NCI-H446 treated with DMSO at 0.1 percent for 48 hours (cell line): ENCODE measurements at regions not wholly inside any gene's neighbourhood (a gene's known extent, or its start where the extent isn't known, plus 50 kb on each side); places are given as distances from the start of the nearest gene placed in this dataset.
"Not testable (repeated sequence)": the region's sequence is repeated elsewhere in the genome, so short reads cannot be mapped to it uniquely, and the experiment has no call there.

Experiments
- DNase-seq: peaks from one replicate; lab custom pipeline; 2025; lab: John Stamatoyannopoulos, UW

DNA sequence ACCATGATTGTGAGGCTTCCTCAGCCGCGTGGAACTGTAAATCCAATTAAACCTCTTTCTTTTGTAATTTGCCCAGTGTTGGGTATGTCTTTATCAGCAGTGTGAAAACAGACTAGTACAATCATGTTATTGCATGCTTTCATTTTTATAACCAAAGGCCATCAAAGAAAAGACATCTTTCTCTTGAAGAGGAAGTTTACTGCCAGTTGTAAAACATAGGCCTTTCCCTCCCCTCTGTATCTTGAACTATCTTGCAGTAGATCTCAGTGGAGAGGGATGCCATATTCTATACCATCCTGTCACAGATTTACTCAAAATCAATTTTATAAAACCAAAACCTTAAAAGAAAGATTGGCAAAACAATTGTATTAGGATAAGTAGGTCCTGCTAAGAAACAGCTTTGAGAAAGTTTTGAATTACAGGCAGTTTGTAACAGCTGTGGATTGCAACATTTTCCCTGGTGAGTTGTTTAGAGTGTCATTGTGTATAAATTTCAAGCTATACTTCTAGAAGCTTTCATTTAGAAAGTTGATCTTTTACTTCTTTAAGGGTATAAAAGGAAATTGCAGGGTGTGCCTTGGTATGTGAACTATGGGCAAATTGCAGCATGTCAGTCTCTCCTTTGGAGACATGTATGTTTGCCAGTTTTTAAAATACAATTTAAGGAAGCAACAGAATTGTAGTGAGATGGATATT is 128.0 kb downstream of the ATP23 start:
- no peak for DNase-seq

DNA sequence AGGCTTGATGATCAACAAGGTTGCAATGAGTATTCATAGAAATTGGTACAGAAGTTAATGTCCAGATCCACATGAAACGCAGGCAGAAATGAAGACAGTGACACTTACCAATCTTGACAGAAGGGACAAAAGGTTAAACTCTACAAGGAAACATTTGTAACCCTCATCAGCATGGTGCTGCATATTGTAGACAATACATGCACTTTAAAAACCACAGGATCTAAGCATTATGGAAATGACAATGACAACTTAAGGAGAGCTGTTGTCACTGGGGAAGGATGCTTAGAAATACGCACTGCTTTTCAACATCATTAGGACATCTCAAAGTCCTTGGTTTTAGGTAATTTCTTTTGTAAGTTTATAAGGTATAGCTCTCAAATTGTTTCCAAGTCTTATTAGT is 130.6 kb downstream of the ATP23 start:
- DNase-seq = no peak

DNA sequence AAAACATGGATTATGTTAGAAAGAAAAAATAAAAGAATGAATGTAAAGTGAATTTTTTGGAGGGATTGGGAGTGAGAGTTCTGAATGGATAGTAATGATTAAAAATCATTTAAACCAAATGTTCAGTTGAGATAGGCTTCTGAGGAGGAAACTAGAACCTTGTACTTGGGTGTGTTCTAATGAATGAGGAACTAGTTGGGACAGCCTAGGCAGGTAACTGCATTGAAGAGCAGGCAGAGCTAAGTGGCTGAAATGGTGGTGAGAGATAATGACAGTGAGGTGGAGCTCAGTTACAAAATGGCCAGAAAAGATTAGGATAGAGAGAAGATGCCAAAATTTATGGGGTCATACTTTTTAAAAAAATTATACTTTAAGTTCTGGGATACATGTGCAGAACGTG is 132.9 kb downstream of the ATP23 start:
- no peak for DNase-seq

DNA sequence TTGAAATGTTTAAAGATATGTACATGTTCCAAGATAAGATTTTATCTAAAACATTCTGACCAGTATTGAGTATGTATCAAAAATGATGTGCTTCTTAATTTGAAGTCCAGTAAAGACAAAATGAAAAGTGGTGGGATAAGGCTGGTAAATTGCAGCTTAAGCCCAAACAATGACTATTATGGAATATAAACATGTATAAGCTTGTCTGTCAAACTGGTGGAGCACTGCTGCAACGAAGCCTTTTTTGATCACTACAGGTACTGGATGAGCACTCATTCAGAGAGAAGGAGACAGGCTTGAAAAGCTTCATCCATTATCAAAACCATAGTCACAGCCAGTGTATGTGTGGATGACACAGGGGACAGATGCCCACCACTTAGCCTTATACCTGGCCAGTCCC is 138.4 kb downstream of the ATP23 start:
- no peak for DNase-seq

DNA sequence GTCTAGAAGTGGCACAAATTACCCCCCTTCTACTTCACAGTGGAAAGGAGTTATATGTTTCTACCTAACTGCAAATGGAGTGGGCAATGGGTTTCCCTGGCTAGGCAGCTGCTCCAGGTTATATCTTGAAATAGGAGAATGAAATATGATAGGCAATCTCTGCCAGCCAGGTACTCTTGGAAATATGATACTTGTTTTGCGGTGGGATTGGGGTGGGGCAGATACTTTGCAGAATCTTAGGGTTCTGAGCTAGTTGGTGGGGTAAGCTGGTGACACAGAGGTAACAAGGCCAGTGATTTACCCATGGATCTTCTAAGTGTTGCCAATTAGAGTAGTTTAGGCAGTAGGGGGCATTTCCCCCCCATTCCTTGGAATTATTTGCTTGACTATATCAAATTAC is 140.1 kb downstream of the ATP23 start:
- DNase-seq = no peak

DNA sequence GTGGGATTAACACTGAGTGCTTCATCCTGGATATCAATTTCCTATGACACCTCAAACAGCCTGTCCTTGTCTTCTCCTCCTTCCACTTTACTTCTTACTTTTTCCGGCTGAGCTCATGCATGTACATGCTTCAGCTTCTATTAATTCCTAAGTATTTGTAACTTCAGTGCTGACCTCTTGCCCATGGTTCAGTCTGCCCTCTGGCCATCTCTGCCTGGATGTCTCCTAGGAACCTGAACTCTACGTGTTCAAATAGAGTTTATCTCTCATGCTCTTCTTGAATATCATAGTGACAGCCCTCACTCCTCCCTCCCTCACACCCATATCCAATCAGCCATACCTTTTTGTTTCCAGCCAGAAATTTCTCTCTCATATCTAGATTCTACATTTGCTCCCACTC is 141.6 kb downstream of the ATP23 start:
- no peak for DNase-seq

DNA sequence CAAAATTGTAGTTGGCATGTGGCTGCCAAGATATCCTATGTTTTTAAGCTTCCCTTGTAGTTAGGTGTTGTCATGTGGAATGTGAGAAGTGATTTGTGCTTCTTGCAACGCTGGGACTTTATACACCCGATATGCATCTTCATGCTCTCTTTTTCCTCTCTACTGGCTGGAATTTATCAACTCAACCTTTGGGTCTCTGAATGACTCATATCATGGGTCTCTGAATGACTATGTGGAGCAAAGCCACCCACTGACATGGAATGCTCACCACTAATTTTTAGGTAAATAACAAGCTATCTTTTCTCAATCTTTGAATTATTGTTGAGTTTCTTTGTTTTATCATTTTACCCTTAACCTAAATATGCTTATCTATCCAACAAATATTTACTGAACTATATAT is 144.6 kb downstream of the ATP23 start:
- no peak for DNase-seq

DNA sequence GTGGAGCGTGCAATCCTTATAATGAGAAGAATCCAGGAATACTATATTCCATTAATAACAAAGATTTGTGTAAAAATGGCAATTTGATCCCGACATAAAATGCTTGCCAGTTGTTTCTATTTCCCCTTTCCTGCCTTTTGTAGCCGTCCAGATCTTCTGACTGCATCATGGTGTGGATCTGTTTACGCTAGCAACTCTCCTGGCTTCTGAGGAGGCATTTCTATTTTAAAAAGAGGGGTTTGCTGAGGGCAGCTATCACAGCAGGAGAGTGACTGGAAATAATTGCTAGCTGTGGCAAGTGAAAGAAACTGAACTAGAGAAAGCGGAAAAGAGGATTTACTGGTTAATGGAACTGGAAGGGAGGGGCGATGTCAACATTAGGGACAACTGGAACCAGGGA is 145.6 kb downstream of the ATP23 start:
- no peak for DNase-seq

DNA sequence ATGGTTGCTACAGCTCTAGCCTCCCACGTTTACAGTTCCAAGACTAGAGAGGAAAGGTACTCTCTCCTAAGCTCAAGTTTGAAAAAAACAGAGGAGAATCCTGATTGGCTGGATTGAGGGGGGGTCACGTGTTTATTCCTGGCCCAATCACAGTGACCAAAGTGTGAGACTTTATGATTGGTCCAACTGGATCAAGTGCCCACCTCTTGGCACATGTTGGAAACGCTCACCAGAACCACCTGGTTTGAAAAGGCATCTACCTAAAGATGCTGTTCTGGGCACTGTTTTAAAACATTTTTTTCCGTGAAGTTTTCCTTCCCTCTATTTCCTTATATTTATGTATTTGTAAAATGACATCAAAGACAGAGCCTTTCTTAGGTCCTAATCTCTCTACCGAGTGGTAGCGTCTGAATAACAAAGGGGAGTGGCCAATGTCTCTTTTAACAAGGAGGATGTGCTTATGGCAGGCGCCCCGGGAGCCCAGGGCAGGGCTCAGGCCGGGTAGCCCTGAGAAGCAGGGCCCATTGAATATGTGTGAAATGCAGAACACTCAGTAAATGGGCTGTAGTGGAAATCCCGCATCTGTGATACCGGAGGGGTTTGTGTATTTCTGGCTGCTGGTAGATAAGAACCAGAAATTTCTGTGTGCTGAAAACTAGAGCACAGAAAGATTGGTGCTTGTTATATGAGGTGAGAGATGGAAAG is 146.2 kb downstream of the ATP23 start:
- no peak for DNase-seq

DNA sequence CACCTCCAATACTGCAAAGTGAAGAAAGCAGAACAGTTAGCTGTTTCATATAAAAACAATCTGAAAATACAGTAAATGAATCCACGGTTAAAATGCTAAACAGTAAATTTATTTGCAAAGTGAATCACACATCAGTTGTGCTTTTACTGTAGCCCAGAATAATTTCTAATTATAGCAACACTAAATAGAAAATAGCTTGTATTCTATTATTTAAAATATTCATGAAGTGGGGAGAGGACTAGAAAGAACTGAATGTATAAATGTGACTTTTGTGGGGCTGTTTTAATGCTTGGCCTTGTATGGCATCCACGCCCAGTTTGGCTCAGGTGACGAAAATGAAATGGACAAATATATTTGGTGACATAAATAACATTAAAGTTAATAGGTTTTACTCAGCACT is 148.2 kb downstream of the ATP23 start:
- DNase-seq = no peak

DNA sequence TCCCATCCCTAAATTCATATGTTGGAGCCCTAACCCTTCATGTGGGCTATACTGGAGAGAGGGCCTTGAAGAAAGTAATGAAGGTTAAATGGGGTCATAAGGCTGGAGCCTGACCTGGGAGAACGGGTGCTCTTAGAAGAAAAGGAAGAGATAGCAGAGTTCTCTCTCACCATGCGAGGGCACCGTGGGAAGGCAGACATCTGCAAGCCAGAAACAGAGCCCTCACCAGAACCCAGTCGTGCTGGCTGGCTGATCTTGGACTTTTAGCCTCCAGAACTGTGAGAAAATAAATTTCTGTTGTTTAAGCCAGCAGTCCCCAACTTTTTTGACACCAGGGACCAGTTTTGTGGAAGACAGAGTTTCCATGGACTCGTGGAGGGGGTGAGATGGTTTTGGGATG is 149.3 kb downstream of the ATP23 start:
- no peak for DNase-seq

DNA sequence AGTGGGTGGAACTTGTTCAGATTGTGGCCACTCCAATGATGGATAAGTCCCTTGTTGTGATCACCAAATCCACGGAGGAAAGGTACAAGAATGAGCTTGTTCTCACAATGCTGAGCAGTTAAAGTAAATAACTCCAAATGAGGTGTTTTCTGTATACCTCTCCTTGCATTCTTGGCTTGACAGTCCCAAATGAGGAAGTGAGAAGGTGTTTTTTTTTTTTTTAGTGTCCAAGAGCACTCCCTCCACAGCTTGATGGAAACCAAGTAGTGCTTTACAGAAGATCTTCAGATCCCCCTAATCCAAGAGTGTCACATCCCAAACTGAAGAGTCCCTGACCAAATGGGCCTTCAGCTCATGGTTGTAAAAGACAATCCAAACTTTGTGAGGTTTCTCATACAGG is 153.6 kb downstream of the ATP23 start:
- DNase-seq = no peak

DNA sequence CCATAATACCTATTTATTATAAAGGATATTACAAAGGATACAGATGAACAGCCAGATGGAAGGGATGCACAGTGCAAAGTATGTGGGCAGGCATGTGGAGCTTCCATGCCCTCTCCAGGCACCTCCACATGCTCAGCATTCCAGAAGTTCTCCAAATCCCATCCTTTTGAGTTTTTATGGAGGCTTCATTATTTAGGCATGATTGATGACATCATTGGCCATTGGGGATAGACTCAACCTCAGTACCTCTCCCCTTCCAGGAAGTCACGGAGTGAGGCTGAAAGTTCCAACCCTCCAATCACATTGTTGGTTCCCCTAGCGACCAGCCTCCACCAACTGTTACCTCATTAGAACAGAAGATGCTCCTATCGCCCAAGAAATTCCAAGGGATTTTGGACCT is 156.4 kb downstream of the ATP23 start:
- DNase-seq = no peak

DNA sequence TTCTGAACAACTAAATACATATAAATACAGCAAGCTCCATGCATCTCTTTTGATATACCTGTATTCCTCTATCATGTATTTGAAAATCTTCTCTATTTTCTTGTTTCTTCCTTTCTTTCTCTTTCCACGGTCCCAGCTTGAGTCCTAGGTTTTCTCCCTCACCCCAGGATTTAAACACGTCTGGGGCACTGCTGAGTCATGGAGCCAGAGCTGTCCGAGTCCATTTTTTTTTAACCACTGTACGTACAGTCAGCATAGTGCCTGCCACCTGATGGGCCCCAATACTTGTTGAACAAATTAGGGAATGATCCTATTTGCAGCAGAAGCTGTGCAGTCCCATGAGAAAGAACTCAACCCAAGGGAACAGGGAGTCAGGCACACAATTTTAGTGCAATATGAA is 158.1 kb downstream of the ATP23 start:
- DNase-seq = no peak

DNA sequence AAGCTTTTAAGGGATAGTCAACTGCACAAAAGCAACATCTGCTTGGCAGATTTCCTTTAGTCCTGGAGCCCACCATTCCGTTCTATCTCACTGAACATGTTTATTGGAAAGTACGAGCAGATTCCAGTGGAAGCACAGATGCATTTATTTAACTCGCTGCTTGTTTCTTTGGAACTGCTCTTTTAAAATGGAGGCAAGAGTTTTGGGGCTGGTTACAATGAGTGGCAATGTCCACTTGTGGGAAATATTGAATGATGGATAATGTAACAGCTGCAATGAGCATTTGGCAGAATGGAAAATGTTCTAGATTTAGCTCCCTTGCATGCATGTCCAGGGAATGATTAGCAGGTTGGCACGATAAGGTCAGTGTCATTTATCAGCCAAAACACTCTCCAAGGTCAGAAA is 163.0 kb downstream of the ATP23 start:
- no peak for DNase-seq

DNA sequence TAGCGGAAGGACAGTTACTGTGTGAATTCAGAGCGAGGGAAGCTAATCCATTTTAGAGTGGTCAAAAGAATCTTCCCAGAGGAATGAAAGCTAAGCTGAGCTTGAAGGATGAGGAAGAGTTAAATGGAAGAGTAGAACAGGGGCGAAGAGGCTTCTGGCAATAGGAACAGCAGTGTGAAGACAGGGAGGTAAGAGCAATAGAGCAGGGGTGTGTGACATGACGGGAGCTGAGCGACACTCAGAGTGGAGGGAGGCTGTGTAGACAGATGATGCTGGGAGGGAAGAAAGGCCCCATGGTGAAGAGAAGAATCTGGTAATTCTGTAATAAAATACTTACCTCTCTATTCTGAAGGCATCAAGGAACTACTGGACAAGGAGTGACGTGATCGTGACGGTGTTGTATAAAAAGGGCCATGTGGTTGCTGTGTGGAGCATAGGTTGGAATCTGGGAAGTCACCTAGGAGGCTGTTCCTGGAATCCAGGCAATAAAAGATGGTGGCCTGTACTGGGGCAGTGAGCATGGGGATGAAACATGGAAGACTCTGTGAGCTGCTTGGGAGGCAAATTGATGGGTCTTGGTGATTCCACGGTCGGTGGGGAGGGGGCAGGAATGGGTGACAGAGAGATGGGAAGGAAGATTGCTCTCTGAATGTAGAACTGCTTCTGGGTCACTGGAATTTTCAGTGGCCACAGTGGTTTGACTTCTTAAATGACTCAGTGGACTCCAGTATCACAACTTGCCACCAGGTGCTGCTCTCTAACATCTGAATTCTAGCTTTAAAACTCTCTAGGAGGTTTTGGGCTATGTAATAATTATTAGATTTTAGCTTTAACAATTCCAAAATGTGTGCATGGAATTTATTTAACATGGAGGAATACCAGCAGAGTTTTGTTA is 164.1 kb downstream of the ATP23 start:
- no peak for DNase-seq

DNA sequence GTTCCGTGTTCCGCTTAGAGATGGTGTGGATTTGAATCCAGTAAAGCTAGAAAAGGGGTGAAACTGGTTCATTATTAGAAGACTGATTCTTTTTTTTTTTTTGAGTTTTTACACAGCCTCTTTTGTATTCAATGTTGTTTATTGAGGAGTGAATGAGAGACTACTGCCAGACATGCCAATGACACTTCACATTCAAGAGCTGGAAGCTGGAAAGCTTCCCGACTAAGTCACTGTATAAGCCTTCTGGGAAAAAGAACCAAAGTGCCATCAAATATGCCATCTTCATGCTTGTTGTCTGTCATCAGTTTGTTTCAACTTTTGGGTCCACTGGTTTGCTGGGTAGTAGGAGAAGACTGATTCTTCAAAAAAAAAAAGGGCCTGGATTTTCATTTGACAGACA is 164.8 kb downstream of the ATP23 start:
- peak; percentile 37 for DNase-seq

DNA sequence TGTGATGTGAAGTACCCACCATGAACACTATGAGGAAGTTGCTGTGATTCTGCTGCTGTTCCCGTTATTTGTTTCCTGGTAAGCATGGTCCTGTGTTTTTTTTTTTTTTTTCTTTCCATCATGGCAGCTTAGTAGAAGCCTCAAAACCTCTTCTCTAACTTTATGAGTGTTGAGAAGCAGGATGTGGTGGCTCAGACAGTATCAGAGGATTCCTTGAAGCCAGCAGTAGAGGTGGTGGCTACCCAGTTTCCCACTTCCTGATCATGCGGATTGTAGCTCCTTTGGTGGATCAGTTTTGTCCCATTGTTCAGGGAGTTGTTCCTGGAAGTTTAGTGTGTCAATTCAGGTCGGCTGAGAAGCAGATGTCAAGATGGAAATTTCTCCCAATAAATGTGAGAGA is 175.8 kb downstream of the ATP23 start:
- no peak for DNase-seq

DNA sequence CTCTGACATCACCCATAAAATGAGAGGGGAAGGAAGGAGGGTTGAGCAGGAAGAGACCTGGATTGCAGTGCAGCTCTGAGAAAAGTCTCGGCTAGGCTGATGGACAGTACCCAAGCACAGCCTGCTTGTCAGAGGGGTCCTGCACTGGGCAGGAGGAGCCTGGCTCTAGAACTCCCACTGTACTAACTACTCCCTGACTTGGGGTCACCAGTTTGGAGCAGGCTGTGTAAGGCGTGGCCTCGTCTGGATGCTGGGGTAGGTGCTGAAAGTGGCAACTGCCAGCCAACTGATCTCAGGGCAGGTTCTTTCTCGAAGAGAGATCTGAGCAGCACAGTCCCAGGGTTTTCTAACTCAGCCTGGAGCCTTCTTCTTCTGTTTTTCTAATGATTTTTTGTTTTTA is 176.3 kb downstream of the ATP23 start:
- no peak for DNase-seq

DNA sequence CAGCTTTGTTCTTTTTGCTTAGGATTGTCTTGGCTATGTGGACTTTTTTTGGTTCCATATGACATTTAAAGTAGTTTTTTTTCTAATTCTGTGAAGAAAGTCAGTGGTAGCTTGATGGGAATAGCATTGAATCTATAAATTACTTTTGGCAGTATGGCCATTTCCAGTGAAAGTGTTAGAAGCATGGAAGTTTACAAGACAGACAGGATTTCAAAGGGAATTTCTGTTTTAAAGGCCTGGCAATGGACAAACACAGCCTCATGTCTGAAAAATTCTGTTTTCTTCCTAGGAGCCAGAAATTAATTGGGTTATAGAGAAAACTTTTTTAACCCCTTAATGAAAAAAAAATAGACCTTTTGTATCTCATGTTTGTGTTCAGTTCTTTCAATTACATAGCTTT is 184.4 kb downstream of the ATP23 start:
- DNase-seq = not testable (repeated sequence)

DNA sequence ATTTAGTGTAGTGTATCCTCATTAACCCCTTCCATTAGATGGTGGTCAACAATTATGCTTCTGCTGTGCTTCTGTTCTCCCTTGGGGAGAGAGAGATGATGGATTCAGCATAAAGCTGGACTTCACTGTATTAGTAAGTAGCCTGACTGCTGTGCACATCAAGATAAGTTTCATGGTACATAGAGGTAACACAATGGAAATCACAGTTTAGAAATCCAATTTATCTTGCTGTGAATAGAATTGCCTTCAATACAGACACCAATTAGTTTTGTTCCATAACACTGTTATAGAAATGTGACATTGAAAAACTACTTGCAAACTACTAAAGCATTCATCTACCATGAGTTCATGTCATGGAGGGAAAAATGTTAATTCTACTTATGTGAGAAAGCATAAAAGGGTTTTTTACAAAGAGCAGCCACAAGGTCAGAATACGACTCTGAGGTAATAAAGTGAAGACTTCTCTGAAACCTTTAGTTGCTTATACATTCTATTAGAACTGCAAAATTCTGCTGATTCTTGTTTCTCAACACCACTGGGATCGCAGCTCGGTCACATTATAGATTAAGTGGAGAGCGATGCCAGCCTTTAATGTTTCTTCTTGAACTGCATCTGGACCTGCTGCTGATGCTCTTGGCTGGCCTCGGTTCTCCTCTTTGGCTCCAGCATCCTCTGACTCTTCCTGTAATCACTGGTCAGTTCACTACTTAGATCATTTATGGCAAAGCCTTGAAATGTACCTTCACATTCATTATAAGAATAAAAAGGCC is 190.8 kb downstream of the ATP23 start:
- DNase-seq = no peak

DNA sequence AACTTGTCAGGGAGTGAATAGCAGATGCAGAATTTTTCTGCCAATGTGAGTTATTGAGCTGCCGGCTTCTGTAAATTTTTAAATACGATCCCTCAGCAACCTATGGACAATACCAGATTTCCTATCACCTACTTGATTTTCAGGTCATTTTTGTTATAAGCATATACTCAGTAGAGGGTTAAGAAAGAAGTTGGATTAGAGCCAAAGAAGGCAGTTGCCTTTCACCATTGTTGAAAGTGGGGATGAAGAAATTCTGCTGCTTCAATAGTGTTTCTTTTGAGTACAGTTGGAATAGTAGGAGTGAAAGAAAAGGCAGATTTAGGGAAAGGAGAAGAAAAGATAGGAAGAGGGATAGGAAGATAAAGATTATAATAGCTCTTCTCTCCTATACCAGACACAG is 197.1 kb downstream of the ATP23 start:
- DNase-seq = no peak
